ENCODE measurements at regions not wholly inside any gene's neighbourhood (a gene's known extent, or its start where the extent isn't known, plus 50 kb on each side); places are given as distances from the start of the nearest gene placed in this dataset.

GRCh38 chr15:98518823-98519561 lies 129.3 kb upstream of the IGF1R start:
- DNase-seq: peak; percentile 32
- intact Hi-C loops (cut with DNase I; ENCODE audit: low total_unique reads) (loop anchor here (2.0 kb wide), 1 partner anchor 558 kb away; no protein-coding TSS in a partner anchor), in situ Hi-C loops (cut with MboI; ENCODE audit: low pct_ligation_motif_present in 1 of 4, low pct_unique_long_range_greater_than_20kb in 1 of 4, low sequenced_read_pairs in 3 of 4) (loop anchor here (10.0 to 25.0 kb wide), 6 partner anchors 126 to 556 kb away; partner anchors contain the start of gene IGF1R (in 1 of the 4))
- Histone ChIP-seq H3K27ac (no peak overlapping the region), H3K4me1 (no peaks in the 10 kb centered on the region), H3K36me3 (no peaks in the 10 kb centered on the region), H3K4me3 (no peak overlapping the region), H3K27me3 (no peaks in the 10 kb centered on the region), H3K9me3 (no peaks in the 10 kb centered on the region)
- WGBS, 2 donors (ENCODE audit: low coverage in 1 of 2): 34 to 41% methylated on average over 13 to 19 of the region's 19 CpGs
- TF ChIP-seq CTCF (IDR thresholded peaks at IDR 0.05) (peak; percentile 63 to 79 (median 74)), EP300 (IDR thresholded peaks at IDR 0.05; ENCODE audit: low read depth) (no peak), POLR2A (IDR thresholded peaks at IDR 0.05) (no peak)

- intact Hi-C loops (cut with DNase I; ENCODE audit: low total_unique reads) (loop anchor here (2.0 kb wide), 1 partner anchor 557 kb away; no protein-coding TSS in a partner anchor), in situ Hi-C loops (cut with MboI; ENCODE audit: low pct_ligation_motif_present in 1 of 4, low pct_unique_long_range_greater_than_20kb in 1 of 4, low sequenced_read_pairs in 3 of 4) (loop anchor here (10.0 to 25.0 kb wide), 6 partner anchors 125 to 555 kb away; partner anchors contain the start of gene IGF1R (in 1 of the 4))
- no peaks in the 10 kb centered on the region for H3K36me3 ChIP-seq
- no peak for DNase-seq
- H3K4me3 ChIP-seq: no peak overlapping the region
- TF ChIP-seq CTCF (IDR thresholded peaks at IDR 0.05) (no peak), EP300 (IDR thresholded peaks at IDR 0.05; ENCODE audit: low read depth) (no peak), POLR2AphosphoS5 (IDR thresholded peaks at IDR 0.05) (no peak), POLR2A (IDR thresholded peaks at IDR 0.05) (no peak)
- no peaks in the 10 kb centered on the region for H3K9me3 ChIP-seq
- WGBS, 2 donors (ENCODE audit: low coverage in 1 of 2): 52 to 69% methylated on average over 5 to 10 of the region's 10 CpGs
- no peak overlapping the region for H3K27ac ChIP-seq
- peaks cover 0 to 2% (median 0%) of the 10 kb centered on the region in 4 donors for H3K4me1 ChIP-seq
- no peaks in the 10 kb centered on the region for H3K27me3 ChIP-seq
Measured at GRCh38 chr15:98519767-98520550, 128.4 kb upstream of the IGF1R start.

GRCh38 chr15:98522127-98522526 lies 126.2 kb upstream of the IGF1R start:
- Histone ChIP-seq H3K4me1 (peaks cover 0 to 6% (median 1%) of the 10 kb centered on the region in 4 donors), H3K36me3 (no peaks in the 10 kb centered on the region), H3K4me3 (no peak overlapping the region), H3K9me3 (no peaks in the 10 kb centered on the region), H3K27ac (no peak overlapping the region), H3K27me3 (no peaks in the 10 kb centered on the region)
- DNase-seq: no peak
- in situ Hi-C loops (cut with MboI; ENCODE audit: low pct_ligation_motif_present in 1 of 4, low pct_unique_long_range_greater_than_20kb in 1 of 4, low sequenced_read_pairs in 3 of 4) (loop anchor here (25.0 kb wide), 3 partner anchors 315 to 540 kb away; no protein-coding TSS in a partner anchor), intact Hi-C loops (cut with DNase I; ENCODE audit: low total_unique reads) (no loop called here)
- 84% methylated on average over 5 of the region's 5 CpGs; no CpG with 5 or more reads in 1 of the 2 donors for WGBS, 2 donors (ENCODE audit: low coverage in 1 of 2)
- TF ChIP-seq CTCF (IDR thresholded peaks at IDR 0.05) (no peak), EP300 (IDR thresholded peaks at IDR 0.05; ENCODE audit: low read depth) (no peak), POLR2AphosphoS5 (IDR thresholded peaks at IDR 0.05) (no peak), POLR2A (IDR thresholded peaks at IDR 0.05) (no peak)
